ENCODE measurements at regions not wholly inside any gene's neighbourhood (a gene's known extent, or its start where the extent isn't known, plus 50 kb on each side); places are given as distances from the start of the nearest gene placed in this dataset.
"Not testable (repeated sequence)": the region's sequence is repeated elsewhere in the genome, so short reads cannot be mapped to it uniquely, and the experiment has no call there.

DNA sequence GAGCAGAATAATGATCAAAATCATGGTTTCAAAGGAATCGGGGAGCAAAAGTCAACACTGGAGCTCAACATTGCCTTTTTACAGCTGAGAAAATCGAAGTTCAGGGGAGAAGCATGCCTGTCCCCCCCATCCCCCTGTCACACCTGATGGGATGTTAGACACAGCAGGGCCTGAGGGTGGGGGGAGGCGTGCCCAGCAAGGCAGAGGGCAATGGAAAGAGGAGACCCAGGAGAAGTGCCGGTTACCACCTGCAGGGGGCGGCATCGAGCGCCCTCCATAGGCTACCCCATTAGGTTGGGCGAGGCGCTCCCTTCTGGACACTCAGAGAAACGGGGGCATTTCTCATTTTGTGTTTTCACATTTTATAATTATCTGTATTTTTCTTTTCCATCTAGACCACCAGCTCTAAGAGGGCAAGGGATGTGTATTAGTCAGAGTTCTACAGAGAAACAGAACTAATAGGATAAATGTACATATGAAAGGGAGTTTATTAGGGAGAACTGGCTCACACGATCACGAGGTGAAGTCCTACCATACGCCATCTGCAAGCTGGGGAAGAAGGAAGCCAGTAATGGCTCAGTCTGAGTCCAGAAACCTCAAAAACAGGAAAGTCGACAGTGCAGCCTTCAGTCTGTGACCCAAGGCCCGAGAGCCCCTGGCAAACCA, 271.3 kb downstream of the LRATD1 start:
- no peak for DNase-seq (ENCODE audit: low read depth in 3 of 3, low spot score in 2 of 3)

DNA sequence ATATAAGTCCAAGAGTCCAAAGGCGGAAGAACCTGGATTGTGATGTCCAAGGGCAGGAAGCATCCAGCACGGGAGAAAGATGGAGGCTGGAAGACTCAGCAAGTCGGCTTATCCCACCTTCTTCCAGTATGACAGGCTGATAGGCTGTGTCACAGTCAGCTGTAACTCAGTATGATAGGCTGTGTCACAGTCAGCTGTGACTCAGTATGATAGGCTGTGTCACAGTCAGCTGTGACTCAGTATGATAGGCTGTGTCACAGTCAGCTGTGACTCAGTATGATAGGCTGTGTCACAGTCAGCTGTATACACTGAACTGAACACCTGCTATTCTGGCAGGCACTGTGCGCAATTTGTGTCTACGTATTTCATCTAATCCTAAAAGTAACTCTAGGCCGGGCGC, 271.9 kb downstream of the LRATD1 start:
- DNase-seq (ENCODE audit: low read depth in 3 of 3, low spot score in 2 of 3): not testable (repeated sequence)

DNA sequence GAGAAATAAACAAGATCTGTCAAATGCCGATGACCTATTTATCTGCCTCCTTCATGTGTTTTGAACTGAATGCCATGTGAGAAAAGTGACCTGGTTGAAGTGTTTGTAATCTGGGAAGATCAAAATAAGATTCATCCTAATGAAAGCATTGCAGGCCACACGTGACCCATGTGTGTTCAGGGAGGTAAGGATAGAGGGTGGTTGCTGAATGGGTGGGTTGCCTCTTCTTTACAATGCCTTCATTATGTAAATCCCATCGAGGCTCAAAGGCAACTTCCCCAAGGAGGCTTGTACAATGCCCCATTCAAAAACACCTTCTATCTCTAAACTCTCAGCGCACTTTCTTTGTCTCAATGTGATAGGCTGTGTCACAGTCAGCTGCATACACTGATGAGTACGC, 273.1 kb downstream of the LRATD1 start:
- DNase-seq (ENCODE audit: low read depth in 3 of 3, low spot score in 2 of 3): no peak

DNA sequence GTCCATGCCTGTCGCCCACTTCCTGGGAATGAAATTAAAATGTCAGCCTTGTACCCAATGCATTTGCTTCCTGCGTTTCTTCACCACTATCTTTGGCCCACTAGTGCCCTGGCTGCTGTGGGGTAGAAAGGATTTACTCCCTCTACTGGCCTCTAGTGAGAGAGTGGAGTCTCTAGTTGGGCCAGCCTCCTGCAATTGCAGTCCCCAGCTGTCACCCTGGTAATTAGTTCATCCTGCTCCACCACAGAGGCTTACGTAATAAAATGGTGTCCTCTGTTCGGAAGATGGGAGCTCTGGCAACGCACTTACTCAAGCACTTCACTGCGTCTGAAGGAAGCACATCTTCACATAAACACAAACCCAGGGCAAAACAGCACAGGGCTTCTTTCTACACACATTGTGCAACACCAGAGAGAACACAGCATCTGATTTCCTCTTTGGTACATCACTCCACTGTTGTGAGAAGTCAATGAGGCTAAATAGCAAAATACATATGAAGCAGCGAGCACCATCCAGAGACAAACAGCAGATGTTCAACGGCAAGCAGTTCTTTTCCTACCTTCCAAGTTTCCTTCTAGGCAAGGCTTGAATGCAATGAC, 274.6 kb downstream of the LRATD1 start:
- no peak for DNase-seq (ENCODE audit: low read depth in 3 of 3, low spot score in 2 of 3)

DNA sequence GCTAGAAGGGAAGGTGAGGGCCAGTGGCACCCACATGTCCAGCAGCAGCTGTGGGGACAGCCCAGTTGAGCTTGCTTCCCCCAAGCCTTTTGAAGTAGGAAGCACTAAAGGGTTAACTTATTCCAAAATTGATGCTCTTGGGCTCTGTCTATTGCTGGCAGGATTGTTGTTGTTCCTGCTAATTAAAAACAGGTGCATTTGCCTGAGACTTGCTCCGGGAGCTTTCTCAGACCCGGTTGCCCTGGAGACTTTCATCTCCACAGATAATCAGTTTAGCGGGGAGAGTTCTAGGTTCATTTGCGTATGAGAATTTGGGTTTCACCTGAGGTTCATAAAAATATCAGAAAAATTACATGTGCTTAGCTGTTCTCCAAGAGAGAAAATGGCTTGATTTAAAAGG, 277.3 kb downstream of the LRATD1 start:
- DNase-seq (ENCODE audit: low read depth in 3 of 3, low spot score in 2 of 3): no peak

DNA sequence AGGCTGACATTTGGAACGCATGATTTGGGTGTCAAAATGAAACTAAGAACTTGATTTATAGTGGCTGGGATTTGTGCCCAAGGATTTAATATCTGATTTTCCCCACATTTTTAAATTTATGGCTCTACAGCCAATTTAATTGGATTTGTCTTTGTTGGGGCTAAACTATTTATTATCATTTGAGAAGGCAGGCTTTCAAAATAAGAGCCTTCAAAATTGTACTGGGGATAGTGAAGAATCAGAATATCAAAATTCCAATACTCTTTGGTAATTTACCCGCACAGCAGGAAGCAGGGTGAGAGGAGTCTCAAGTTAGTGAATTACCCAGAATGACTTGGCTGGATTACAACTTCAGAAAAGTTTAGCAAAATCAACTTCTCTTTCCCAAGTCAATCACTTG, 278.1 kb downstream of the LRATD1 start:
- DNase-seq (ENCODE audit: low read depth in 3 of 3, low spot score in 2 of 3): no peak

DNA sequence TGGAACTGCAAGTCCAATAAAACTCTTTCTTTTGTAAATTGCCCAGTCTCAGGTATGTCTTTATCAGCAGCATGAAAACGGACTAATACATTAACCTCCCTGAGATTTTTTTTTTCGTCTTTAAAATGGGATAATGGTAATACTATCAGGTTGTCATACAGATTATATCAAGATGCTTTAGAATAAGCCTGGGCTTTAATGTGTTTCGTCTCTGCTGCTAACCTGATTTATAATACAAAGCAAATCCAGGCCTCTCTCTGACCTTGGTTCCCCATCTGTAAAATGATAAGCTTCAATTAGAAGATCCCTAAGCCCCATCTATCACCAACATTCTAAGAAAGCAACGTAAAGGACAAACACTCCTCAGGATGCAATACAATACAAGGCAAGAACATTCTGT, 283.5 kb downstream of the LRATD1 start:
- no peak for DNase-seq (ENCODE audit: low read depth in 3 of 3, low spot score in 2 of 3)

DNA sequence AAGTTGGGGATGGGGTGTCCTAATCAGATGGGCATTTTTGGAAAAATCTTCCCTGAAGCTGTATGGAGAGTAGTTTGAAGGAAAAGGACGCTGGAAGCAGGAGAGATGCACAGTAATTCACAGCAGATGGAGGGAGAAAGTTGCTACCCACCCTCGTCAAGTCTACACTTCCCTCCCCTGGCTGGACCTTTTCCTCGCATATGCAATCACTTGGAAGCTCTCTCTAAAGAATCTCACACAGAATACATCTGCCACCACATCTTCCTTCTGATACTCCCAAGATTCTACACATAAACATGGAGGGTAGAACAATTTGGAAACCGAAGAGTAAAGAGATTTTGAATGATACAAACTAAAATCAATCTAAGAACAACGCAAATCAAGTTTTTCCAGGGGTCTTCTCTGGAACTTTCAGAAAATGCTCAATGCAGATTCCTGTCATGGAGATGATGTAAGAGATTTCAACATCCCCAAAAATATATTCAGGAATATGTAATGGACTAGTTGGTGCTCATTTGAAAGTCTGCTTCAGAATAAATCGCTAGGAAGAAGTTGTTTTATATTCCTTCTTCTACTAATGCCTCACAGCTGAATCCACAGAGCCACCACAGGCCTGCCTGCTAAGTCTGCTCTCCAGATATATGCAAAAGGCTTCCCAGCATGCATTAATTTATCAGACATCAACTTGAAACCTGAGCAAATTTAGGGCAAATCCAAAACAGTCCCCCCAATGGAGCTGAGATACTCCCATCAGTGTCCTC, 291.5 kb downstream of the LRATD1 start:
- DNase-seq (ENCODE audit: low read depth in 3 of 3, low spot score in 2 of 3): no peak

DNA sequence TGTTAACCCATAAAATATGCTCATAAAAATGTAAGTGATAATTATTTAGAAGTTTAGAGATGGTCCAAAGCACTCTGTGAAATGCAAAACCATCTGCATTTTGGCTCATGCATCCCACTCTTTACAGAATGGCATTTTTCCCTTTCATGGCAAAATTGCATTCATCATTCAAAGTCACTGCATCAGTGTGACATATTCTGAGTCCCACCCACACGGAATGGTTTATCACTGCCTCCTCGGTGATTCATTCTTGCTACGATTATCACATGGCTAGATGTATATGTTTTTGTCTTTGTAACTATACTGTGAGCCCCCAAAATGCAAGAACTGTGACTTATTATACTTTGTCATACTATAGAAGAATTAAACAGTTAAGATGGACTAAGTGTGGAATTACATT, 293.0 kb downstream of the LRATD1 start:
- DNase-seq (ENCODE audit: low read depth in 3 of 3, low spot score in 2 of 3): no peak

DNA sequence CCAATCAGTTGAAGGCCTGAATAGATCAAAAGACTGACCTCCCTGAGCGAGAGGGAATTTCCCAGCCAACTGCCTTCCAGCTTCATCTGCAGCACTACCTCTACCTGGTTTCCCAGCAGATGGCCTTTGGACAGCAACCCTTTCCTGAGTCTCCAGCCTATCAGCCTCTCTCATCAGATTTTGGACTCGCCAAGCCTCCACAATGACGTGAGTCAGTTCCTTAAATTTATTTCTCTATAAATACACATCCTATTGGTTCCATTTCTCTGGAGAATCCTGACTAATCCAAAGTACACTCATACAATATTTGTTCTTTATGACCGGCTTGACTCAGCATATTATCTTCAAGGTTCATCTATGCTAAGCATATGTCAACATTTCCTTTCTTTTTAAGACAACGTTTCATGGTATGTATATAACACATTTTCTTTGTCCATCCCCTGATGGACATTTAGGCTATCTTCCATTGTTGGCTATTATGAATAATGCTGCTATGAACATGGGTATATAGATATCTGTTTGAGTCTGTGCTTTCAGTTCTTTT, 294.6 kb downstream of the LRATD1 start:
- DNase-seq (ENCODE audit: low read depth in 3 of 3, low spot score in 2 of 3): no peak

DNA sequence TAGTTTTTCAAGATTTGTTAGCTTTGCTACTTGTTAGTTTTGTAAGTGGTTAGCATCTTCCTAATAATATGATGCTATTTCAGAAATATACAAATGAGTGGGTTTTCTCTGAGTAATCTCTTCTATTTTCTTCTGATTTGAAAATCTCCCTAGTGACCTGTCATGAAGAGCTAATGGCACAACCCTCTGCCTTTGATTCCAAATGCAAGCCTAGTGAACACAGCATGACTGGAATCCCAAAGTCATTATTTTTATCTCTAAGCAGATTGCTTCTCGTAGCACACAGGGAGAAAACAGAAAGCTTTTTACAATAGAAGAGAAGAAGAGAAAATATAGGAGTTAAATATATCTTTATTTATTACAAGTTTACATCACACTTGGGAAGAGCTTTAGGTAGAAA, 295.5 kb downstream of the LRATD1 start:
- no peak for DNase-seq (ENCODE audit: low read depth in 3 of 3, low spot score in 2 of 3)

DNA sequence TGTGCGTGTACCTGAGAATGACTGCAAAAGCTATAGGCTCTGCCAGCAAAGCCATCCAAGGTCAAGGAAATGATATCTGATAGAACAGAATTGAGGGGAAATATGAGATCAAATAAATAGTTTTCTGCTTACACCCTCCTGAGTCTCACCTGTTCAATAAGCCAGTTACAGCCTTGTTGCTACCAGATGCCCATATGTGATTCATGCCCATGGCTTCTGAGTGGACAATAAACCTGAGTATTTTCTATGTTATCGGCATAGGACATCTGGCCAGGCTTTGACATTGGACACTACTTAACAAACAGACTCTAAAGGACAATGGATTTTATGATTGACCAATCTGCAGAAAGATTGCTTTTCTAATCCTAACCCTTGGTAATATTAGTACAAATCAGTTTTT, 297.9 kb downstream of the LRATD1 start:
- DNase-seq (ENCODE audit: low read depth in 3 of 3, low spot score in 2 of 3): no peak

DNA sequence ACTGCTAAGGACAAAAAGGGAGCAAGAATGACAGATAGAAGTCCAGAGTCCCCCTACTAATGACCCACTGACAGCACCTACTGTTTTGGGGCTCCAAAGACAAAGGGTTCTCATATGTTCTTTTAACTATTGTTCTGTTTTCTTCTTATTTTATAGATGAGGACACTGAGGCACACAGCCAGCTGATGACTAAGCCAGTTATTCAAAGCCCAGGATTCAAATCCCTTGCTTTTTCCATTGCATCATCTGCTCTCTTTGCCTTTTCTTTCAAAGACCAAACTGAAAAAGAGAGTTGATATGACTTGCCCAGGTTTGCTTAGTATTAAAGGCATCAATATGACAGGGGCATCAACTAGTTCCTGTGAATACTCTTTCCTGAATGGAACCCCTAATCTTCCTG, 299.8 kb downstream of the LRATD1 start:
- DNase-seq (ENCODE audit: low read depth in 3 of 3, low spot score in 2 of 3): no peak

DNA sequence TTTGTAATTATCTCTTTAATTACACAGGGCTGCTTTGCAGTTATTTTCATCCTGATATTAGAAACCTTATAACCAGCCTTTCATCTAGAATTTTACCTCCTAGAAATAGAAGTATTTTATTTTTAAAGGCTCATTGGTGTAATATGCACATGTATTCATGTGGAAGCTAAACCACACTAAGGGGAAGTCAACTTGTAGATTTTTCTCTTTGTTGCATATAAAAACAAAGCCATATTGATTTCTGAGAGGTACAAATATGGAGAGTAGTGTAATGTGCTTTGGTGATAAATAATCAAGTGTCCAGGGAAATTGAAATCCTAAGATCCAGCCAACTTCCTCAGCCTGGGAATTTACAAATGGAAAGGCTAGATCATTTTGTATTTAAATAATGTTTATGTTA, 301.2 kb downstream of the LRATD1 start:
- no peak for DNase-seq (ENCODE audit: low read depth in 3 of 3, low spot score in 2 of 3)

DNA sequence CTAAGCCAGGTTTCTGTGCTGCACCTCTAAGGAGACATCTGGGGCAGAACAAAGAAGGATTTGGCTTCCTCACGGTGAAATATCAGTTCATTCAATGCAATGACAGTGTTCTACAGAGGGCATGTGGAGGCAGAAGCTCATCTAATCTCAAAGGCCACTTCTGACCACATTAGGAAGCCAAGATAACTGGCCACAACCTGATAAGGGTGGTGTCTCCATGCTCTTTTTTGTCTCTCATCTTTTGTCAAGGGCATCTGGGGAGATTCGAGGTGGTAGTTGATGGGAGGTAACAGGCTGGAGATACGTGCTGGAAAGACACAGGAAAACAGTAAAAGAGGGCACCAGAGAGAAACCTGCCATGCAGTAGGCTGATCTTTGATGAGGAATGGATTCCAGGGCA, 303.9 kb downstream of the LRATD1 start:
- DNase-seq (ENCODE audit: low read depth in 3 of 3, low spot score in 2 of 3): no peak

DNA sequence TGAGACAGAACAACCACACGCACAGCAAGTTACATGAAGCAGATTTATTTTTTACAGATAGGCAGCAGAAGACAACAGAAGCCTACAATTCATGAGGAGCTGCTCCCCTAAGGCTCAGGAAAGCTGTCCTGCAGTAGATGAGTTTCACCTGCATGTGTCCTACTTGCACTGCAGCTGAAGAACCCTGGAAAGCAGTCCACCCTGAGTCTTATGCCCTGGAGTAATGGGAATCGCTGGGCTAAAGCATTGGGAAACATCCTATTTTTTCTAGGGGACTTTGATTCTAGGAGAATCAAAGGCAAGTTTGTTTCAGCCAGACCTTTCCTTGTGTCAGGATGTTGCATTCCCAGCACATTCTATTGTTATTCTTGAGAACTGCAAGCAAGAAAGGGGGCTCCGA, 304.8 kb downstream of the LRATD1 start:
- no peak for DNase-seq (ENCODE audit: low read depth in 3 of 3, low spot score in 2 of 3)

DNA sequence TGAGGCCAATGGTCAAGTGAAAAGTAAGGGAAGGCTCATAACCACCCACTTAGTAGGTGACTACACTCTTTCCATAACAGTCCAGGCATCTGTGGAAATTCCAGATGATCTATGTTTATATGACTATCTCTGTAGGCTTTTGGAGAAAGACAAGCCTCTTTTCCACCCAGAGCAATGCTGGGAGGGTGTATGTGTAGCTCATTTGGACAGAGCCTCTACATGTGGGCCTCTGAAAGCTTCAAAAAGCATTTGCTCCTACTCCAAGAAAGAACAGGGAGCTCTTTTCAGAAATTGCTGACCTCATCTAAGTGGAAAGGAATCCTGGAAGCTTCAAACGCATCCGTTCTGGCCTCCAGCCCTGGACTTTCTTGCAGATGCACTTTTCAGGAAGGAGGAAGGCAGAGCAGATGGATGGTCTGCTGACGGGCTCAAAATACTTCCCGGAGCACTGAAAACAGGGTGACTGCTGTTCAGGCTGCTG, 308.7 kb downstream of the LRATD1 start:
- DNase-seq (ENCODE audit: low read depth in 3 of 3, low spot score in 2 of 3): no peak

DNA sequence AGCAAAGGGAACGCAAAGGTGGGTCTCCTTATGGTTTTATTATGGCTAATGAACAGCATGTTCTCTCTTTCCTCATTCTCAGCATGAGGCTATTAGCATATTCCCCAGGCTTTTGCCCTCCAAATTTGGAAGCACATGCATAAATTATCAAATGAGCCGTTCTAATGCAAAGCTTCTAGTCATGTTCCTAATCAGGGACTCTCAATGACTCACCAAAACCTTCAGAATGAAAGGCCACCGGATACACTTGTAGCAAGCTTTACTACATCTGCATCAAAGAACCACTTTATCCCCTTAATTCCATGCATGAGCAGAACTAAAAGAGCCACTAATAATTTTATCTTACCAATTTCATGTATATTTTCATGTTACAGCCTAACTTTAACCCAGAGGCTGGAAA, 310.5 kb downstream of the LRATD1 start:
- DNase-seq (ENCODE audit: low read depth in 3 of 3, low spot score in 2 of 3): no peak

DNA sequence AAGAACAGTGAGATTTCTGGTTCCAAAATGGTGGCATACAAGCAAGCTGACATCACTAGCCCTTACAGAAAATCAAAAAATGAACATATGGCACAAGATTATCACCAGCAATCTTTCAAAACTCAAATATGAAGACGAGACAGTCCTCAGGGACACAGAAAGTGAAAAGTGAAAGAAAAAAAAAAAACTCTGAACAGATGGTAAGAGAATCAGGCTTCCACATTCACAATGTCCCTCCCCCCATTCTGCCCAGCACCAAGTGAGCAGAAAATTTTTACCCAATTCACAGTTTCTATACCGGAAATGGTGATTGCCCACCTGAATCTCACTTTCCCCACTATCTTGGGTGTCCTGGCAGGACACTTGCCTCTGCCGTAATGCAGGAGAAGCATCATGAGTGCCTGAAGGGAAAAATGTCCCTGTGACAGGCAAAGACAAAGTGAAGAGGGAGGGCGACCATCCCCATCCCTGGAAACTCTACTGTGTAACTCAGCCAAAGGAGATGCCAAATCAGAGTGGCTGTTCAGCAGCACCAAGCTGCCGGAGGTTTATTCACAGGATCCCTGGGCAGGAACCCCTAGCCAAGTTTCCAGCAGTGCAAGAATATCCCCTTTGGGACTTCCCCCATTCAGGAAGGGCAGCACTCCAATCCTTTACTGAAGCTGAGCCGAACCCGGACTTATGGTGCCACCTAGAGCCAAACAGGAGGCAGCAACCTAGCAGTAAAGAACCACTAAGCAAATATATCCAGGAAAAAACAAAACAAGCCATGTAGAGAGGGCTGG, 312.2 kb downstream of the LRATD1 start:
- no peak for DNase-seq (ENCODE audit: low read depth in 3 of 3, low spot score in 2 of 3)

DNA sequence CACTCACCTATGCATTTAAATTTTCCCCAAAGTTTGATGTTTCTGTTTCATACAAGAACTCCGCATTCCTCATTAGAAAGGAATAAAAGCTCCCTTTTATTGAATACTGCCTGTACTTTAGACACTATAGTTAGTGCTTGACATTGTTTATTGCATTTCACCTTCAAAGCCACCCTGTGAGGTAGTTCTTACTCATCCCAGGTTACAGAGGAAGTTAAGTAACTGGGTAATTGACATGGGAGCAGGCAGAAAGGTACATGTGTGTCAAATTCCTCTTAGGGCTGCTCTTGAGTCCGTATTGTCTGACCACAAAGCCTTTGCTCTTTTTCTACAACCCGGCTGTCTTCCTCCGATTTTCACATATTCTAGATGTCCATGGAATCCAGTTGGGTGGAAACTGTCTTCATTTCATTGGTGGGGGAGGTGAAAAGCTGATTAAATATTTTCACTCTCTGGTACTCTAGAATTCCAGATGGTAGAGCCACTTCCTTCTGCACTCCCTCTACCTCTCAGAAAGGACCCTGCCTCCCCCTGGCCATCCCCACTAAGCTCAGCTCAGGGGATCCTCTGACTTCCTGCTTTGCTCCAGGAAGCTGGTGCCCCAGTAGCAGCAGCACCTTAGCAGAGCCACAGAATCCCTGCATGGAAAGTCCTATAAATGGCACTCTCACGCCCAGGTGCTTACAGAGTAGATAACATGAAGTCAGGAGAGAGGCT, 319.2 kb downstream of the LRATD1 start:
- DNase-seq (ENCODE audit: low read depth in 3 of 3, low spot score in 2 of 3): no peak
